IPS-18a (cell line): ENCODE measurements at regions not wholly inside any gene's neighbourhood (a gene's known extent, or its start where the extent isn't known, plus 50 kb on each side); places are given as distances from the start of the nearest gene placed in this dataset.

Experiments
- H3K27ac ChIP-seq: one replicate; pipeline ENCODE4 v1.5.1; 2013; ENCODE audit warnings: low read length
- H3K27me3 ChIP-seq: one replicate; pipeline ENCODE4 v1.6.1; 2013; ENCODE audit warnings: mild to moderate bottlenecking, low read length; ENCODE audit not compliant: control insufficient read depth, insufficient read depth
- H3K36me3 ChIP-seq: one replicate; pipeline ENCODE4 v1.6.1; 2013; ENCODE audit warnings: low read depth, low read length; ENCODE audit not compliant: control insufficient read depth
- H3K4me1 ChIP-seq: one replicate; pipeline ENCODE4 v1.6.1; 2013; ENCODE audit warnings: low read depth, low read length; ENCODE audit not compliant: control insufficient read depth
- H3K4me3 ChIP-seq: one replicate; pipeline ENCODE4 v1.5.1; 2013; ENCODE audit warnings: low read length
- H3K9ac ChIP-seq: one replicate; pipeline ENCODE4 v1.6.1; 2013; ENCODE audit warnings: mild to moderate bottlenecking, low read length, moderate library complexity
- H3K9me3 ChIP-seq: one replicate; pipeline ENCODE4 v1.6.1; 2013; ENCODE audit warnings: low read depth, low read length; ENCODE audit not compliant: control insufficient read depth

DNA sequence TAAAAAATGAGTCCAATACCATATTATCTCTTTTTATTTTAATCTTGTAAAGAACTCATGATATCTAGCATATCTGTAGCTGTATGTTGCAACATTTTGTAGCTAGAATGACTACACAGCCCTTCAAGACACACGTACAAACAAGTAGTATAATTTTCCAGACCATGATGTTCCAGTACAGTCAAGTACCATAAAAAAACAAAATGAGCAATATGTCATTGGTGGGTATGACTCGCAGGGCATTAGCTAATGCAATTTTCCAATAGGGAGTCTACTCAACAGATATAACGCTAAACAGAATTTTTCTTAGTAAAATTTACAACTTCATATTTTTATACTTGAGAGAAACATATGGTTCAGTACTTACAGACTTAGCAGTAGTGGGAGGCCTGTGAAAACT, 53.6 kb upstream of the UGP2 start:
- Histone ChIP-seq H3K9ac (no peak overlapping the region), H3K27ac (no peak overlapping the region), H3K4me3 (no peak overlapping the region), H3K36me3 (no peaks in the 10 kb centered on the region), H3K9me3 (no peaks in the 10 kb centered on the region), H3K27me3 (no peaks in the 10 kb centered on the region), H3K4me1 (peaks cover 8% of the 10 kb centered on the region)

DNA sequence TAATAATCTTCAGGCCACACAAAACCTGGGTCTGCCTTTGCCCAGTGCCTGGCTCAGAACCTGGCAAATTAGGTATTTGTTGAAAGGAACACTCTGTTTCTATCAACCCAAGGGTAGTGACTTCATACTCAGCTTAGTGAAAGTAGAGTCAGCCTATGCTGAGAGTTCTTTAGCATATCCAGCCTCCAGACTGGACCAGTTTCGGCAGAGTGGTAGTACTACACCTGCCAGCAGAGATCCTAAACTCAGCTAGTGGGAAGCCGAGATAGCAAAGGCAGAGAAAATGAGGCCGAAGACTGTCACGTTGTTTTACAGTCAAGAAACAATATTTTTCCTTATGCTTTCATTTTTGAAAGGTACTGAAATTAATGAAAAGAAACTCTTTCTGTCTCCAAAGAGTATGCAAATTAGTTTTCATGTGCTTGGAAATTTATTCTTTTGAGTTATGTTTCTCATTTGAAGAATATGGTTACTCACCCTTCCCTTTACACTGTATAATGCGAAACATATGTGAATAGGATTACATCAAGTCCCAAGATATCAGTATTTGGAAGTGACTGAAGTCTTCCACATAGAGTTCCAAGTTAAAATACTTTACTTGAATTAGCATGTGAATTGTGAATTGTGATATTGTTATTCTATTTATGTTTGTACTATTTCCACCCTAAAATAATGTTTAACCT, 52.2 kb upstream of the UGP2 start:
- Histone ChIP-seq H3K4me3 (no peak overlapping the region), H3K36me3 (no peaks in the 10 kb centered on the region), H3K27ac (no peak overlapping the region), H3K9ac (no peak overlapping the region), H3K9me3 (no peaks in the 10 kb centered on the region), H3K27me3 (no peaks in the 10 kb centered on the region), H3K4me1 (peaks cover 8% of the 10 kb centered on the region)

DNA sequence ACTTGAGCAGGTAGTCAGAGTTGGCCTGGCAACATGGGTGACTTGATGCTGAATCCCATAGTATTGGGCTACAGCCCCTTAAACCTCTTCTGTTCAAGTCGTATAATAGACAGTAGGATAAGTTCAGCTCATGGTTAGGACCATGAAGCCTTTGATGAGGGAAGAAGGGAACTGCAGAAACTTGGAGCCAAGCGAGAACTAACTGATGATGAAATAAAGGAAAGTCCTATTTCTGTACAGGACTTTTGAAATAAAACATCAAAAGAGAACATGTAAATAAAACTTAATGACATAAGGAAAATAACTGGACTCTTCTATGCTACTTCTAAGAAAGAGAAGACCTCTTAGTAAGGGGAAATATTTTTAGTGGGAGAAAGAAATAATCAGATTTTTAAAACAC, 51.2 kb upstream of the UGP2 start:
- H3K27ac ChIP-seq = no peak overlapping the region
- H3K36me3 ChIP-seq = no peaks in the 10 kb centered on the region
- H3K4me3 ChIP-seq = no peak overlapping the region
- no peak overlapping the region for H3K9ac ChIP-seq
- H3K4me1 ChIP-seq = no peaks in the 10 kb centered on the region
- no peaks in the 10 kb centered on the region for H3K27me3 ChIP-seq
- no peaks in the 10 kb centered on the region for H3K9me3 ChIP-seq

DNA sequence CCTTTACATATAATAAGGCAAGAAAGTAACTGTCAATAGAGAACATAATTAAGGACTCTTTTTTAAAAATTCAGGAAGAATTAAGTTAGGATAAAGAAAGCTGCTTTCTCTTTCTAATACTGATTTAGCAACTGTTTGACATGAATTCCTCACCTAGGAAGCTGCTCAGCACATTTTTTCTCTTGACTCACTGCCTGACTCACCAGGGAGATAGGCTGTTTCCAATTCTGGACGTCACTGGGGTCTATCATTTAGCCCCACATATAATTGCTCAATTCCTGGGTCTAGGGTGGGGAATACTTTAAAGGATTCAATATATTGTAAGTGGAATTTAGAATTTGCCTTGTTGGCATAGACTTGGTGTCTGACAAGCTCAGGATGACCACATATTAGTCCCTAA, 50.8 kb upstream of the UGP2 start:
- Histone ChIP-seq H3K4me1 (no peaks in the 10 kb centered on the region), H3K9ac (no peak overlapping the region), H3K27ac (no peak overlapping the region), H3K9me3 (no peaks in the 10 kb centered on the region), H3K27me3 (no peaks in the 10 kb centered on the region), H3K36me3 (no peaks in the 10 kb centered on the region), H3K4me3 (no peak overlapping the region)

DNA sequence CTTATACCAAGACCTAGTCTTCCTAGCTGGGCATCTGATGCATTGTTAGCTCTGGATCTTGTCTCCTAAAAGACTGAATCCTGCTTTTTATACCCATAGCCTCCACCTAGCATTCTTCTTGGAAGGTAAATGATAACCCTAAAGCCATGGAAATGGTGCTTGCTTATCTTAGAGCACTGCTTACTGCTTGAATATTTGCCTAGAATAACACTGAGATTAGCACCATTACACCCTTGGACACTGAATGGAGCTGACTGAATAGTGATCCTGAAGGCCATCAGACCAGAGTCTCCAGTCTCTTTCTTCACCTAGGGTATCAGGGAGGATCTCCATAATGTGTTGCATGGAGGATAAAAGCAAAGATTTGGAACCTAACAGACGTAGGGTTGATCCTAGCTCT, 50.3 kb upstream of the UGP2 start:
- no peak overlapping the region for H3K4me3 ChIP-seq
- H3K36me3 ChIP-seq = no peaks in the 10 kb centered on the region
- H3K4me1 ChIP-seq = no peaks in the 10 kb centered on the region
- H3K27ac ChIP-seq = no peak overlapping the region
- H3K27me3 ChIP-seq = no peaks in the 10 kb centered on the region
- H3K9ac ChIP-seq = no peak overlapping the region
- H3K9me3 ChIP-seq = no peaks in the 10 kb centered on the region
